Inflammatory macrophage treated with lipopolysaccharide for 4 hours (primary cell): ENCODE measurements at regions not wholly inside any gene's neighbourhood (a gene's known extent, or its start where the extent isn't known, plus 50 kb on each side); places are given as distances from the start of the nearest gene placed in this dataset.

Source experiments
- DNase-seq: peaks from one replicate; pipeline ENCODE4 v3.0.0-alpha.2; 2020

- peak; percentile 27 for DNase-seq
Measured at GRCh38 chr4:144903953-144904711, 193.9 kb downstream of the ANAPC10 start.

GRCh38 chr4:144905286-144905685 is 192.7 kb downstream of the ANAPC10 start:
- DNase-seq, result no peak

- DNase-seq, result peak; percentile 23
Measured at GRCh38 chr4:144906181-144906925, 191.6 kb downstream of the ANAPC10 start.

- DNase-seq, result no peak
Measured at GRCh38 chr4:144910723-144911122, 187.3 kb downstream of the ANAPC10 start.
